Common myeloid progenitor, CD34-positive (primary cell): ENCODE measurements at regions not wholly inside any gene's neighbourhood (a gene's known extent, or its start where the extent isn't known, plus 50 kb on each side); places are given as distances from the start of the nearest gene placed in this dataset.

Experiments
- CTCF ChIA-PET: fragments of 350-600 bp; sonication (Branson Sonifier 250); formaldehyde crosslinking; loops from one replicate; lab custom pipeline; 2021; ENCODE audit warnings: antibody characterized with exemption; lab: Charles Lee
- POLR2A ChIA-PET: fragments of 350-600 bp; sonication (Branson Sonifier 250); formaldehyde crosslinking; loops from one replicate; lab custom pipeline; 2021; ENCODE audit warnings: antibody characterized with exemption; lab: Charles Lee
- DNase-seq, 3 donors: peaks; one replicate each; pipeline versions ENCODE4 v3.0.0 to v3.0.0-alpha.2; 2013
- H3K27ac ChIP-seq, 2 experiments: 1 replicate in 1 of 2; 2 replicates in 1 of 2; pipeline ENCODE4 v1.7.0; 2013; ENCODE audit warnings: inconsistent platforms in 2 of 2, low read length in 2 of 2, mild to moderate bottlenecking in 2 of 2, low read depth in 1 of 2, moderate library complexity in 1 of 2; ENCODE audit not compliant: severe bottlenecking in 2 of 2, insufficient read depth in 1 of 2, poor library complexity in 1 of 2
- H3K27me3 ChIP-seq, 5 experiments: replicated peaks in 2 of 5; 1 replicate in 3 of 5; 2 replicates in 2 of 5; pipeline versions ENCODE4 v1.6.1 to v1.7.0; 2013; ENCODE audit warnings: low read length in 4 of 5, mild to moderate bottlenecking in 2 of 5, moderate library complexity in 2 of 5, inconsistent platforms in 1 of 5; ENCODE audit not compliant: insufficient read depth in 5 of 5, control insufficient read depth in 4 of 5
- H3K36me3 ChIP-seq, 4 experiments: 1 replicate in 2 of 4; 2 replicates in 2 of 4; pipeline versions ENCODE4 v1.6.1 to v1.7.0; 2013; ENCODE audit warnings: low read length in 3 of 4, control low read depth in 1 of 4, mild to moderate bottlenecking in 1 of 4; ENCODE audit not compliant: control insufficient read depth in 4 of 4, insufficient read depth in 4 of 4
- H3K4me1 ChIP-seq, 4 experiments: 1 replicate in 3 of 4; 2 replicates in 1 of 4; pipeline versions ENCODE4 v1.6.1 to v1.7.1; 2013; ENCODE audit warnings: low read length in 3 of 4, mild to moderate bottlenecking in 3 of 4, control low read depth in 1 of 4, inconsistent platforms in 1 of 4, moderate library complexity in 1 of 4; ENCODE audit not compliant: control insufficient read depth in 4 of 4, insufficient read depth in 4 of 4; ENCODE audit errors: control extremely low read depth in 1 of 4
- H3K4me3 ChIP-seq, 7 experiments: 1 replicate in 4 of 7; 2 replicates in 3 of 7; pipeline versions ENCODE4 v1.5.1 to v1.7.0; 2013; ENCODE audit warnings: mild to moderate bottlenecking in 7 of 7, low read length in 6 of 7, moderate library complexity in 6 of 7, inconsistent platforms in 2 of 7, low read depth in 2 of 7, control low read depth in 1 of 7; ENCODE audit not compliant: insufficient read depth in 4 of 7, control insufficient read depth in 1 of 7; ENCODE audit errors: extremely low read depth in 1 of 7
- H3K9me3 ChIP-seq, 5 experiments: 1 replicate in 4 of 5; 2 replicates in 1 of 5; pipeline versions ENCODE4 v1.6.1 to v1.7.1; 2013; ENCODE audit warnings: low read length in 4 of 5, mild to moderate bottlenecking in 2 of 5, inconsistent platforms in 1 of 5, low read depth in 1 of 5, moderate library complexity in 1 of 5; ENCODE audit not compliant: control insufficient read depth in 4 of 5, insufficient read depth in 2 of 5; ENCODE audit errors: control extremely low read depth in 1 of 5
- WGBS: methylation state at CpG from one replicate; pipeline ENCODE4 v1.1.5; 2013; ENCODE audit not compliant: insufficient coverage; 5-methylcytosine and 5-hydroxymethylcytosine counted together

- 98% methylated on average over 5 of the region's 5 CpGs for WGBS
Observed at GRCh38 chr4:185890196-185890595, 78.2 kb upstream of the SORBS2 start.

GRCh38 chr4:185892165-185892564 is 80.2 kb upstream of the SORBS2 start:
- Histone ChIP-seq H3K27me3 (peaks cover 0 to 7% (median 0%) of the 10 kb centered on the region in 5 experiments), H3K36me3 (no peaks in the 10 kb centered on the region), H3K27ac (no peak overlapping the region), H3K4me3 (no peak overlapping the region), H3K9me3 (peaks cover 0 to 9% (median 5%) of the 10 kb centered on the region in 5 experiments), H3K4me1 (peaks cover 0 to 8% (median 6%) of the 10 kb centered on the region in 4 experiments)
- no peak for DNase-seq
- 94% methylated on average over 2 of the region's 2 CpGs for WGBS
- ChIA-PET POLR2A (no interaction called here), CTCF (no interaction called here)

More at GRCh38 chr4:185890196-185890595, 78.2 kb upstream of the SORBS2 start:
- peaks cover 0 to 7% (median 0%) of the 10 kb centered on the region in 5 experiments for H3K27me3 ChIP-seq
- no peak overlapping the region for H3K4me3 ChIP-seq
- POLR2A ChIA-PET = no interaction called here
- H3K4me1 ChIP-seq = peaks cover 0 to 7% (median 2%) of the 10 kb centered on the region in 4 experiments
- CTCF ChIA-PET = no interaction called here
- DNase-seq = no peak
- no peak overlapping the region for H3K27ac ChIP-seq
- no peaks in the 10 kb centered on the region for H3K36me3 ChIP-seq
- H3K9me3 ChIP-seq = peaks cover 0 to 9% (median 5%) of the 10 kb centered on the region in 5 experiments

- Histone ChIP-seq H3K27ac (no peak overlapping the region), H3K9me3 (peaks cover 0 to 6% (median 4%) of the 10 kb centered on the region in 5 experiments), H3K36me3 (no peaks in the 10 kb centered on the region), H3K27me3 (peaks cover 0 to 4% (median 0%) of the 10 kb centered on the region in 5 experiments), H3K4me3 (no peak overlapping the region), H3K4me1 (peaks cover 0 to 8% (median 5%) of the 10 kb centered on the region in 4 experiments)
- WGBS = 98% methylated on average over 4 of the region's 4 CpGs
- no peak for DNase-seq
- ChIA-PET CTCF (no interaction called here), POLR2A (no interaction called here)
Observed at GRCh38 chr4:185893500-185893899, 81.5 kb upstream of the SORBS2 start.

GRCh38 chr4:185894481-185894880 is 82.5 kb upstream of the SORBS2 start:
- H3K27me3 ChIP-seq = peaks cover 0 to 5% (median 0%) of the 10 kb centered on the region in 5 experiments
- peaks cover 0 to 3% (median 3%) of the 10 kb centered on the region in 5 experiments for H3K9me3 ChIP-seq
- no peak overlapping the region for H3K4me3 ChIP-seq
- no peak overlapping the region for H3K27ac ChIP-seq
- DNase-seq = no peak
- CTCF ChIA-PET = no interaction called here
- no peaks in the 10 kb centered on the region for H3K36me3 ChIP-seq
- POLR2A ChIA-PET = no interaction called here
- WGBS = 95% methylated on average over 4 of the region's 4 CpGs
- peaks cover 0 to 8% (median 5%) of the 10 kb centered on the region in 4 experiments for H3K4me1 ChIP-seq

- POLR2A ChIA-PET = no interaction called here
- CTCF ChIA-PET = no interaction called here
- H3K4me1 ChIP-seq = peaks cover 0 to 8% (median 5%) of the 10 kb centered on the region in 4 experiments
- H3K36me3 ChIP-seq = no peaks in the 10 kb centered on the region
- no peak overlapping the region for H3K27ac ChIP-seq
- WGBS = 98% methylated on average over 12 of the region's 14 CpGs
- peaks cover 0 to 5% (median 0%) of the 10 kb centered on the region in 5 experiments for H3K27me3 ChIP-seq
- peaks cover 0 to 3% (median 3%) of the 10 kb centered on the region in 5 experiments for H3K9me3 ChIP-seq
- no peak overlapping the region for H3K4me3 ChIP-seq
- no peak for DNase-seq
Observed at GRCh38 chr4:185895351-185895750, 83.4 kb upstream of the SORBS2 start.

GRCh38 chr4:185895866-185896265 is 83.9 kb upstream of the SORBS2 start:
- DNase-seq = no peak
- Histone ChIP-seq H3K27me3 (peaks cover 0 to 3% (median 0%) of the 10 kb centered on the region in 5 experiments), H3K27ac (no peak overlapping the region), H3K36me3 (no peaks in the 10 kb centered on the region), H3K4me3 (no peak overlapping the region), H3K9me3 (peaks cover 0 to 3% (median 3%) of the 10 kb centered on the region in 5 experiments), H3K4me1 (peaks cover 0 to 8% (median 5%) of the 10 kb centered on the region in 4 experiments)
- WGBS = 100% methylated on average over 1 of the region's 3 CpGs
- ChIA-PET CTCF (no interaction called here), POLR2A (no interaction called here)

- Histone ChIP-seq H3K36me3 (no peaks in the 10 kb centered on the region), H3K27me3 (peaks cover 0 to 3% (median 0%) of the 10 kb centered on the region in 5 experiments), H3K4me3 (no peak overlapping the region), H3K9me3 (peaks cover 0 to 3% (median 3%) of the 10 kb centered on the region in 5 experiments), H3K27ac (no peak overlapping the region), H3K4me1 (peaks cover 0 to 8% (median 5%) of the 10 kb centered on the region in 4 experiments)
- CTCF ChIA-PET = no interaction called here
- peak; percentile 12 to 61 (median 32) for DNase-seq
- POLR2A ChIA-PET = no interaction called here
- 74% methylated on average over 9 of the region's 11 CpGs for WGBS
Observed at GRCh38 chr4:185896817-185897488, 85.0 kb upstream of the SORBS2 start.
